Mammary epithelial cell (primary cell): ENCODE measurements at regions not wholly inside any gene's neighbourhood (a gene's known extent, or its start where the extent isn't known, plus 50 kb on each side); places are given as distances from the start of the nearest gene placed in this dataset.

Source experiments
- CTCF ChIP-seq, 2 donors: IDR thresholded peaks in 1 of 2; conservative IDR thresholded peaks in 1 of 2; 2 replicates each; pipeline ENCODE4 v1.5.1; 2011 to 2012; ENCODE audit warnings: inconsistent platforms in 2 of 2, low read length in 2 of 2, mild to moderate bottlenecking in 2 of 2, control low read depth in 1 of 2, low read depth in 1 of 2; ENCODE audit not compliant: insufficient read depth in 1 of 2; ENCODE audit errors: extremely low read depth in 1 of 2
- EZH2 ChIP-seq: IDR thresholded peaks from 2 replicates; pipeline ENCODE4 v1.6.1; 2012; ENCODE audit warnings: low read length, inconsistent platforms, borderline replicate concordance

- TF ChIP-seq EZH2 (no peak), CTCF (conservative IDR thresholded peaks at IDR 0.05 in 1 of 2, IDR thresholded peaks at IDR 0.05 in 1 of 2; ENCODE audit: extremely low read depth in 1 of 2, insufficient read depth in 1 of 2, low read depth in 1 of 2, low read length in 2 of 2) (no peak)
Observed at GRCh38 chr2:19753818-19754217, 148.0 kb downstream of the TTC32 start.
